HG03558 (cell line): ENCODE measurements at regions not wholly inside any gene's neighbourhood (a gene's known extent, or its start where the extent isn't known, plus 50 kb on each side); places are given as distances from the start of the nearest gene placed in this dataset.

Experiments
- ATAC-seq: cut with Tn5 transposase; IDR thresholded peaks from one replicate; pipeline ENCODE4 v1.9.1; 2021; ENCODE audit warnings: moderate number of reproducible peaks; ENCODE audit not compliant: unreplicated experiment; ENCODE audit errors: extremely low read depth

GRCh38 chr3:177973241-177973840 is 562.9 kb upstream of the KCNMB2 start:
- no peak for ATAC-seq

- no peak for ATAC-seq
These were observed 560.0 kb upstream of the KCNMB2 start for GRCh38 chr3:177976241-177976640.

DNA sequence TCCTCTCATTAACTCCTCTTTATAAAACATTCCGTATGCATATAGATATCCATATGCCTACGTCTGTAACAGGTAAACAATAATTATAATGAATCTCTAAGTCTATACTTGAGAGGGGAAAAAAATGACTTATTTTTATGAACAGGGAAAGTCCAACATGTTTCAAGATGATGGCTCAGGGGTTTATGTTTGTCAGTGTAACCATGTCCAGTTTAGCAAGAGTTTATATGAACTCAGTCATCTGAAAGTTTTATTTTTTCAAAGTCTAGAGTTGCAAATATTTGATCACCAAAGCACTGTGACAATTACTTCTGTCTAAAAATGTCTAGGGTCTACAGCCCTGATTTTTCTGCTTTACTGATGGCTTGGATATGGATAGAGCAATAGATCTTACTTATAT is 559.4 kb upstream of the KCNMB2 start:
- no peak for ATAC-seq

- no peak for ATAC-seq
These were observed 558.7 kb upstream of the KCNMB2 start for GRCh38 chr3:177977381-177978158.

DNA sequence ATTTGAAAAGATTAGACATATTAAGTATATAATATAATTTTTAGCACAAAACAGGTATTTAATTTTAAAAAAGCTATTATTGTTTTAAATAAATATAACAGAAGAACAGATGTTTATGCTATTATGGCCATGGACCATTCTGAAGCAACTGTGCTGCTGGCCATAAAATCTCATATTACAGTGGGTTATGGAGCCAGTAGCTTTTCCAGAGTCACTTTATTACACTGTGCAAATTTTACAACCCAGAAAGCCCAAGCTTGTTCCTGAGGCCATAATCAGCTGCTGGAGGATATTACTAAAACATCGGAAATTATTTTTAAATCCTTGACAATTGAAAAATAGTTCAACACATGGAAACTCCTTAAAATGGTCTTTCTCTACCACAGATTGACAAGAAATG is 557.3 kb upstream of the KCNMB2 start:
- ATAC-seq, result no peak

DNA sequence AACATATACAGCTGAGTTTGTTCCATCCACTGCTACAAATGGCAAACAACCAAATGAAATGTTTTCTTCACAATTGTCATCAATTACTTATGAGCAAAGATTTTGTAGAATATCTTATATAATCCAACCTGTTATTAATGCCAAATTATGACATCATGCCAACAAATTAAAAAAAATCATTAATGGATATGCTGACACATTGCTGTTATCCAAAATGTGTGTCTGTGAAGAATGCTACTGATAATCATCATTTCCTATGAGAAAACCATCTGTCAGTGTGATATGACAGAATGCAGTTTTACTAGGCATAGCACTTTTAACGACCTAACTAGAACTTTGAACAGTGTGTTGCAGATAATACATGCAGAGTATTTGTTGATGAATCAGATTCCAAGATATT is 556.5 kb upstream of the KCNMB2 start:
- no peak for ATAC-seq

- ATAC-seq, result no peak
These were observed 554.7 kb upstream of the KCNMB2 start for GRCh38 chr3:177981576-177981975.

DNA sequence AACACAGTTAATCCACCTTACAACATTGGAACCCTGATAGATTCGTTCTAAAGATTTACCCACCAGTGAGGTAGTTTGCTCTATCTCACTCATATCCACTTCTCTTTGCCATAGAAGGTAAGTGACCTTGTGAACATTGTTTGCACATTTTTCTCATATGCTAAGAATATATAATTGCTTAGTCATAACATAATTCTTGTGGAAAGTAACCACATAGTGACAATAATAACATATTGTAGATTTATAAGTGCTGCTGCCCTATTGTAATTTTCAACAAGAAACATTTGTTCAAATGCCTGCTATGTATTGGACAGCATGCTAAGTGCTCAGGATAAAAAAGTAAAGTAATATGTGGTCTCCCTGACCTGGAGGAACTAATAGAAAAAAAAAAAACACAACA is 554.2 kb upstream of the KCNMB2 start:
- ATAC-seq, result no peak

GRCh38 chr3:177983320-177983719 is 552.9 kb upstream of the KCNMB2 start:
- no peak for ATAC-seq

DNA sequence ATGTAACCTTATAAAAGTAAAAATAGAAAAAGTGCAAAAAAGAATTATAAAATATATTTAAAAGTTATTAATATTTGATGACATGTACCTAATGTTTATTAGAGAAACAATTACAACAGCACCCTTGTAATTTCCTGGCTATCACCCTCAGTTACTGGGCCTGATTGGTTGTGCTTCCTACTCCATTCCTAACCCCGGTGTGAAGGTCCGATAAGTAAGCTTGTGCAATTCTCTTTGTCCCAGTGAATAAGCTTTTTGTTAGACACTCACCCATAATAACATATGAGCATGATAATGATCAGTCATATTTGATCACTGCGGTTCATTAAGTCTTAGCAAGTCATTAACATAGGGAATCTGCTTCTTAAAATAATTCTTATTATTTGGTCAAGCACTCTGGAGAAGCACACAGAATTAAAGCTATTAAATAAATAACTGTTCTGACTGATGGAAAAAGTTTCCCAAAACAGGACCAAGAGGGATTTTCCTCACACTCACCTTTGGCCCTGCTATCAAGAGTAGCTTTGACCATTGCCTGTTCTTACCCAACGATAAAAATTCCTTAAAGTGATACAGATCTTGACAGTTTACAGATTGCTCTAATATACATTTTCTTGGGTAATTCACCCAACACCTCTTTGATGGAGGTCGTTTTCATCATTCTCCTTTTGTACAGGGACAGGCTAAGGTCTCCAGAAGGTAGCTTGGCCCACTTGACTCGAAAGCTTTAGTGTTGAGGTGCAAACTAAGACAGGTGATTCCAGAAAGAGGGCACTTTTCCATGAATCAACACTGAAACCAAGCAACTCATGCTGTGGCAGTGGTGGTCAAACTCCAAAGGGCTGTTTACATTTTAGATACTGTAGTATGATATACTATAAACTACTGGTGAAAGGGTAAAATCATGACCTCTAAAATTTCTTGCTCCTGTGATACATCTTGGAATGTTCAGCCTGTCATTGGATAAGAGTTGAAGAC is 543.0 kb upstream of the KCNMB2 start:
- ATAC-seq, result no peak

DNA sequence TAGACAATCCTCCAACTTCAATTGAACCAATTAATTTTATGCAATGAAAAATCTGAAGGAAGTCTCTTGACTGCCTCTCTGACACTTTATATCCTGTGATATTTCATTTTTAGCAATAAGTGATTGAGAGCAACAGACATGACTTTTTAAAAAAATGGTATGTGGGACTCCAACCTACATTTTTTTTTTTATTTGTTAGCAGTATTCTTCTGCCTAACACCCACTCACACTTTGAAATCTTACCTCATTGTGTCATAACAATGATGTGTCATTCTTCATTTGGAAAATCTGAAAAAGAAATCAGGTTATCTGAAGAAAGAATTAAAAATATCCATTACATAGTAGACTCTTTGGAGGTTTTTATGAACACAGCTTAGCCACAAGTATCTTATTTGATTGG is 541.3 kb upstream of the KCNMB2 start:
- ATAC-seq, result no peak

GRCh38 chr3:177995381-177996085 is 540.7 kb upstream of the KCNMB2 start:
- no peak for ATAC-seq

GRCh38 chr3:178001670-178002101 is 534.5 kb upstream of the KCNMB2 start:
- ATAC-seq, result peak; percentile 89

- no peak for ATAC-seq
These were observed 534.1 kb upstream of the KCNMB2 start for GRCh38 chr3:178002113-178002512.

- ATAC-seq, result no peak
These were observed 532.5 kb upstream of the KCNMB2 start for GRCh38 chr3:178003756-178004155.

DNA sequence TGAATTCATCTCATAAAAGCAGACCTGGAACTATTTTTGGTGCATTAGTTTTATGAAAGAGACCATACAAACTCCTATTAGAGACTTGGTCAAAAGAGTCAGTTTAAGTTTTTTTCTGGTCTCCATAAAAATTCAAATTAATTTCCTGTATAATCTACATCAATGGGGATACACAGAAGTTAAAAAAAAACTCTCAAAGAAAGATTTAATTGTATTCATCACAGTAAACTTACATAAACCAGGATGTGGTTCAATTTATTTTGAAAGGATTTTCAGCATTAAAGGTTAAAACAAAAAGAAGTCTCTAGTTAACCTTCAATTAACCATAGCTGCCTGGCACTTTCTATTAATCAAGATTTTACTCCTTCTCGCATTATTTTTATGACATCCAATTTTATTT is 530.3 kb upstream of the KCNMB2 start:
- no peak for ATAC-seq

- ATAC-seq, result no peak
These were observed 525.9 kb upstream of the KCNMB2 start for GRCh38 chr3:178010306-178010705.

GRCh38 chr3:178019645-178020044 is 516.6 kb upstream of the KCNMB2 start:
- no peak for ATAC-seq

DNA sequence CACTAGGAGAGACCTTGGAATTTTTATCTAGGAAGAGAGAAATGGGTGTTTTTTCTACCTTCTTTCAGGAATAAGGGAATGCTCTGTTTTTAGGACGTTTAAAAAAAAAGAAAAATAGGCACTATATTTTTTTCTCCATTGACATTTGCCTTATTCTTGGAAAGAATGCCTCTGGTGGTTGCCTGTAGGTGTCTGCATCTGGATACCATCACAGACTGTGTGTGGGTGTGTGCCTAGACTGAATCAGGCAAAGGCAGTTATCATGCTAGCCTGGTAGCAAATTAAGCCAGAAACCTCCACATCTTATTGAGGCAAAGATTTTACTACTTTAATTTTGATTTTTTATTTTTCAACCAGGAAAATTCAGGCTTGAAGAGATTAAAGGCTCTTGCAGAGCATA is 513.6 kb upstream of the KCNMB2 start:
- ATAC-seq, result no peak

- no peak for ATAC-seq
These were observed 507.3 kb upstream of the KCNMB2 start for GRCh38 chr3:178028933-178029332.
